GM18861 (cell line): ENCODE measurements at regions not wholly inside any gene's neighbourhood (a gene's known extent, or its start where the extent isn't known, plus 50 kb on each side); places are given as distances from the start of the nearest gene placed in this dataset.
A peak's percentile ranks its signal among the peaks of the same experiment; 100 is the strongest.
"Not testable (repeated sequence)": the region's sequence is repeated elsewhere in the genome, so short reads cannot be mapped to it uniquely, and the experiment has no call there.

Source experiments
- ATAC-seq: cut with Tn5 transposase; IDR thresholded peaks from one replicate; pipeline ENCODE4 v1.9.1; 2021; ENCODE audit not compliant: unreplicated experiment

DNA sequence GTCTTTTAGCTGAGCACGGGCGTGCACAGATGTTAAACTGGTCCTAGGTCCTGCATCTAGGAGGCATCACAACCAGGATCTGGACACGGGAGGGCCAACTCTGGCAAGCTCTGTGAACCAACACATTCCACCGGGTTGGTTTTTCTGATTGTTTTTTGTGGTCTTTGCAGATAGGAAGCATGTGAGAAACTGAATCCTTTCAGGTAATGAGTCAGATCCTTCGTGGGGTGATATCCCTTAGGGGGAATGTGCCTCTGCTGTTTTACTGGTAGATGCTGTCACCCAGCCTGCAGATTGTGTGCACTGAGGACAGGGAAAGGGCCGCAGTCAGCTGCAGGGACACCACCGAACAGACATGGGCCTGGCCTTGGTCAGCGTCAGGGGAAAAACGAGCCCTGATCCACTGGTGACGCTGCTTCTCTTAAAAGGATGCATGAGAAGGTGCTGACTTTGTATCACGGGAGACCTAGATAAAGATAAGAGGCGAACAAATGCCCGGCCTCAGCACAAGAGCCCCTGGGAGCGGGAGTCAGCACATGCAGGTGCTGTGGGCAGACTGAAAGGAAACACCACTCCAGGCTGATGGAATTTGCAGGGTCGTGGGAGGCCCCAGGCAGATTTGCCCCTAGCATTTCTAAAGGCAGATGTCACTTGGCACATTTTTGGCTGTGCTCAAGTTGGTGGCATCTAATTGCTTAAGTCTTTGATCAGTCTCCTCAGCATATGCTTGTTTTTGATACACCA, 51.1 kb downstream of the DOP1B start:
- ATAC-seq: no peak

DNA sequence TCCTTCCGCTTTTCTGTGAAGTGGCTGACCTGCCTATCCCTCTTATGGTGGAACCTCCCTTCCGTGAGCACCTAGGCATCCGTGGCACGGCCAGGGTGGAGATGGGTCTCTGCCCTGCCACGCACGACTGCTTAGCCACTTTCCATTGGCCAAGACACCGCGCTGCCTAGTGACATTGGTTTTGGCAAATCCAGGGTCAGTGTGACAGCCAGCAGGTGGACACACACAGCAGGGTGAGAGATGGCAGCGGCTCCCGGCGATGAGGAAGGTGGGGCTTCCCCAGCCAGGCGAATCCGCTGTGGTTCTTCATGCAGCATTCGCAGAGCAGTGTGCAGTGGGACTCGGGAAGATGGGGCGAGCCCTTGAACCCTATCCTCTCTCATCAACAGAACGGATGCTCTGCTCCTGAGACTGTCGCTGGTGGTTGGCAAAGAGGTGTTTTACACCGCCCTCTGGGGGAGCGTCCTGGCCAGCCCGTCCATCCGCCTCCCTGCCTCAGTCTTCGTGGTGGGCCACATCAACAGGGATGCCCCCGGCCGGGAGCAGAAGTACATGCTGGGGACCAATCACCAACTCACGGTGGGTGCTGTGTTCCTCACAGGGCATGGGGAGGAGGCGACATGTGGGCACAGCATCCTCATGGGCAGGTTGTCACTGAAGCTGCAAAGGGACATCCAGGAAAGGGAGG, 51.8 kb downstream of the DOP1B start:
- ATAC-seq: no peak

- no peak for ATAC-seq
Measured at GRCh38 chr21:36209626-36210171, 53.1 kb downstream of the DOP1B start.

DNA sequence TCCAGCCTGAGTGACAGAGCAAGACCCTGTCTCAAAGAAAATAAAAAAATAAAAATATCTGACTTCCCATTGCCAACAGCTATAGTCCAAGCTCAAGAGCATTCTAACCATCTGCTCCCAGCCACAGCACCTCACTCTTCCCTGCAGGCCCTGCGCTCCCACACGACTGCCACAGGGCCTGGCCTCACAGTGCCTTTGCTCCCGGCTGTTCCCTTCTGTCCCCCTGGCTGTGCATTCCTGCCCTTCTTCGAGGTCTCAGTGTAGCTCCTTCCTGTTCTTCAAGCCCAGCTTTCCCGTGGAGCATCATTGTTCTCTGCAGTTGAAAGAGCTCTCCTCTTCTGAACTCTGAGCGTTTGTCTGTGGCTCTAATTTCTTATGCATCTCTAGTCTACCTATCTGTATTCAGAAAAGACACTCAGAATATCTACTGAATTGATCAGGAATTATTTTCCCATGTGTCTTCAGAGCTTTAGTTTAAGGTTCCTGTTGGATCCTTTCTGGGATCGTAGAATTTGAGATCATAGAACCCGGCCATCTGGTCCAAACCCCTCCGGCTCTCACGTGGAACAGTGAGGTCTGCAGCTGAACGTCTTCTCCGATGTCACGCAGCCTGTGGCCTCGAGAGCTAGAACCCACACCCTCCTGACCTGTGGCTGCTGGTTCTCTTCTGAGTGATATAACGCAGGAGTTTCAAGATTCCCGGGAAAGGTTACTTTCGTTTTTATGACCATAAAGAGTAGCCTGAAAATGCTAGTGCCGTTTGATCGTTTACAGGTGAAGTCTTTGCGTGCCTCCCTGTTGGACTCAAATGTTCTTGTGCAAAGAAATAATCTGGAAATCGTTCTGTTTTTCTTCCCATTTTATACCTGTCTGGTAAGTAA, 54.4 kb downstream of the DOP1B start:
- no peak for ATAC-seq

DNA sequence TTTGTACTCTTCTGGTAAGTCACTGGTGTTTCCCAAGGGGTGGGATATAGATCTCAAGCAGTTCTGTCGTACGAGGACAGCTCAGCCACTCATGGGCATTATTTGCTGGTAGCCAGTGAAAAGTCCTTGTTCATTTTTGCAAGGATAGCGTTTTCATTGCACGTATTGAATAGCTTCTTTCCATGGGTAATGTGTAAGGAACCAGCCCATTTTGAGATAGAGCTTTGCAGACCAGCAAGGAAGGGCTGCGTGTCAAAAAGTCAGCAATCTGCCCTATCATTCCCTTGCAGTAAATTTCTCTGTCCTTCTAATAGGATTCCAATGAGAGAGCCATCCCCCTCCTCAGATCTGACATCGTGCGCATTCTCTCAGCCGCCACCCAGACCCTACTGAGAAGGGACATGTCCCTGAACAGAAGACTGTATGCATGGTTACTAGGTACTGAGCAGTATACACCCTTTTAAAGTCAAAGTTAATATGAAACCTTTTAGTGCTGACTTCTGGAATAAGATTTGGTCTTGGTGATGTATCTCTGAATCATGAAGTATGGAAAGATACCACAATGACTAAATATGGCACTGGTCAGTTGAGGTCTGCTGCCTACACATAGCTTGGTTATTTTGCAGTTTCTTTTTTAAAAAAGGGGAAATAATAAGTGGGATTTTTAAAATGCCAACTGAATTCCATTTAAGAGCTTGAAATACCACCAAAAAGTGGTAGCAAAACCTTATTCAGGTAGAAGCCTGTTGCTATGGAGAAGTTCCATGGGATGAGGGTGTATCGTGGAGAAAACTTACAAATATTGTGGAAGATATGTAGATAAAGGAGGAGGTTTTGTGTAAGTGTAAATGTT, 55.3 kb downstream of the DOP1B start:
- ATAC-seq: no peak

DNA sequence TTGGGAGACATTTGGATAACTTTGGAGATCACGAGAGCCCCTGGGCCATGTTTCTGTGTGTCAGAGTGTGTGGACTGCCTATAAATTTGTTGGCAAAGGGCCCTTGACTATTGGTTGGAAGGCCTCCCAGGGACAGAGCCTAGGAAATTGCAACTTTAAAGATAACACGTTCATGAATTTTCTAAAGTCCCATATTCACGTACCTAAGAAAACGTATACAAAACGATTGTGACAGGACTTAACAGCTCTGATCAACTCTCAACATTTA, 55.8 kb downstream of the DOP1B start:
- no peak for ATAC-seq

- ATAC-seq: no peak
Measured at GRCh38 chr21:36214561-36214960, 57.9 kb downstream of the DOP1B start.

GRCh38 chr21:36217743-36218142, 61.1 kb downstream of the DOP1B start:
- no peak for ATAC-seq

- no peak for ATAC-seq
Measured at GRCh38 chr21:36218691-36219090, 62.1 kb downstream of the DOP1B start.

GRCh38 chr21:36223451-36223850, 66.8 kb downstream of the DOP1B start:
- no peak for ATAC-seq

DNA sequence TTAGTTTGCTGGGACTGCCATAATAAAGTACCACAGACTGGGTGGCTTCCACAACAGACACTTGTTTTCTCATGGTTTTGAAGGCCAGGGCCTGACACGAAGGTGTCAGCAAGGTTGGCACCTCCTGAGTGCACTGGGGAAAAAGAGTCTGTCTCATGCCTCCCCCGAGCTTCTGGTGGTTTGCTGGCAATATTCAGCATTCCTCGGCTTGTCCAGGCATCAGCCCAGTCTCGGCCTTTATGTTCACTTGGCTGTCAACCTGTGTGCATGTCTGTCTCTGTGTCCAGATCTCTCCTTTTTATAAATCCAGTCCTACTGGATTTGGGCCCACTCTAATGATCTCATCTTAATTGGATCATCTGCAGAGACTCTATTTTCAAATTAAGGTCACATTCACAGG, 72.6 kb downstream of the DOP1B start:
- no peak for ATAC-seq

GRCh38 chr21:36231444-36231843, 74.8 kb downstream of the DOP1B start:
- ATAC-seq: not testable (repeated sequence)

DNA sequence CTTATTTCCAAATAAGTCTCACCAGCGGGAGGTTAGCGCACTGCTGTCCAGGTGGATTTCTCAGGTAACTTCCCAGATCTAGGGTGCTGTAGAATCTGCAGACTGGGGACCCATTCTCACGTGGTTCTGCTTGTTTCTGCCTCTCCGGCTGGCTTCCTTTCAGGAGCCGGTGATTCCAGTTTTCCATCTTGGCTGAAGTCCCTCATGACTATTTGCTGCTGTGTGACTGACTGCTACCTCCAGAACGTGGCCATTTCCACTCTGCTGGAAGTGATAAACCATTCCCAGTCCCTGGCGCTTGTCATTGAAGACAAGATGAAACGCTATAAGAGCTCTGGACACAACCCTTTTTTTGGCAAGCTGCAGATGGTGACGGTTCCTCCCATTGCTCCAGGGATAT, 76.0 kb downstream of the DOP1B start:
- ATAC-seq: no peak

DNA sequence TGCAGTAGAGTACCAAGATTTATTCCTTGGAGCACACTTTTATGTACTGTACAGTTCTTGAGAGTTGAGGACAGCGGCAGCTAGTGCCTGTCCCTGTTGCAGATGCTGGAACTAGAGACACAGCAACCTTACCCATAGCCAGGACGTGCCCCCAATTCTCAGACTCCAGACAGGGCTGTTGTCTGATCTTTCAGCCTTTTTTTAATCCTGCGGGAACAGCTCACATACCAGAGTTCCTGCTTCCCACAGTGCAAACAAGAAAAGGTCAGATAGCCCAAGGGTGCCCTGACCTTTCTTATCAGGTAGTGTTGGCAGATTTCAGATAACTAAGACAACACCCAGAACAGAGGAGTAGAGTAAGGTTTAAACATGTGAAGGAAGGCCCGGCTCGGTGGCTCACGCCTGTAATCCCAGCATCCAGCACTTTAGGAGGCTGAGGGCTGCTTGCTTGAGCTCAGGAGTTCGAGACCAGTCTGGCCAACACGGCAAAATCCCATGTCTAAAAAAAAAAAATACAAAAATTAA, 78.5 kb downstream of the DOP1B start:
- no peak for ATAC-seq

DNA sequence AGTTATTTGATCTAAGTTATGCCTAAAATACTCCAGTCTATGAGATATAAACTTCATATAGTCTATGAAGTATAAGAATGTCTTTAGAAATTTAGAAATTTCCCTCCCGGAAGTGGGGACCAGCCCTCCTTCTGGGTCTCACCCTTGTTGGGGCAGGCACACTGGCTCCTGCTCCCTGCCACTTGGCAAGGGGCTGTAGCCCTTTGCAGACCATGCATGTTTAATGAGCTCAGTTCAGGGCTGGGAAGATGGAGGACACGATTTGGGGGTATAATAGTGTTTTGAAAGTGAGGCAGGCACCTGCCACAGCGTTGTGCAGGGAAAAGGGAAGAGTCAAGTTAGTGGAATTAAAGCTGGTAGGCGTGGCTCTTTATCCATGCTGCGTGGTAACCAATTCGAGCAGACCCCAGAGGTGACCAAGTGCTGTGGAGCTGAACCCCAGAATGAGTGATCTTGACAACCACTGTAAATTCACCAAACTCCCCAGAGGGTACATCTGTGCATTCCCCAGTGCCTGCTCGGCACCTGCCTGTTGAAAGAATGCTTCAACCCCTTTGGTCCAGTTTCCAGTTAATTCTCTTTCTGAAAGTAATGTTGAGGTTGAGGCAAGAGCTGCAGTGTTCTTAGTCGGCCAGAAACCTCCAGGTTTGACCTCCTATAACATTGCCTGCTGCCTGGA, 79.6 kb downstream of the DOP1B start:
- peak; percentile 67 for ATAC-seq

- ATAC-seq: no peak
Measured at GRCh38 chr21:36237441-36237840, 80.8 kb downstream of the DOP1B start.

GRCh38 chr21:36239585-36239984, 80.4 kb upstream of the MORC3 start:
- no peak for ATAC-seq

DNA sequence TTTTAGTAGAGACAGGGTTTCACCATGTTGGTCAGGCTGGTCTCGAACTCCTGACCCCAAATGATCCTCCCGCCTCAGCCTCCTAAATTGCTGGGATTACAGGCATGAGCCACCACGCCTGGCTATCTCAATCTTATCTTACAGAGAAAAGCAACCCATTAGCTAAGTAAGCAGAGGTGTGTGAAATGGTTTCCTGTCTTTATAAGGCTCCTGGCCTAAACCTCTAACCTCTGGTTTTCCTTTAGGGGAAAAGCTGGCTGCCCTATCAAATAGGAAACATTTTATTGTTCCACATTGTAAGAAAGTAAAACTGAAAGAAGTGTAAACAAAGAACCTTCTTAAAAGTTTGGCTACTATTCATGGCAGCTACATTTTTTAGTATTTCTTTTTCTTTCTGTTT, 78.3 kb upstream of the MORC3 start:
- no peak for ATAC-seq

- no peak for ATAC-seq
Measured at GRCh38 chr21:36245115-36245514, 74.9 kb upstream of the MORC3 start.

DNA sequence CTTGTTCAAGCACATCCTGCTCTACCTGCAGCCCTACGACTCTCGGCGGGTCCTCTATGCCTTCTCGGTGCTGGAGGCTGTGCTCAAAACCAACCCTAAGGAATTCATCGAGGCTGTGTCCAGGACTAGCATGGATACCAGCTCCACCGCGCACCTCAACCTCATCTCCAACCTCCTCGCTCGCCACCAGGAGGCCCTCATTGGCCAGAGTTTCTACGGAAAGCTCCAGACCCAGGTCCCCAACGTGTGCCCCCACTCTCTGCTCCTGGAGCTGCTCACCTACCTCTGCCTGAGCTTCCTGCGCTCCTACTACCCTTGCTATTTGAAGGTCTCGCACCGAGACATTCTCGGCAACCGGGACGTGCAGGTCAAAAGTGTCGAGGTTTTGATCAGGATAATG, 74.3 kb upstream of the MORC3 start:
- no peak for ATAC-seq
